Pons (tissue), 1 donor: ENCODE measurements at regions not wholly inside any gene's neighbourhood (a gene's known extent, or its start where the extent isn't known, plus 50 kb on each side); places are given as distances from the start of the nearest gene placed in this dataset.
"Not testable (repeated sequence)": the region's sequence is repeated elsewhere in the genome, so short reads cannot be mapped to it uniquely, and the experiment has no call there.

ENCODE experiments used
- DNase-seq: peaks from one replicate; pipeline ENCODE4 v3.0.0-alpha.2; 2016; ENCODE audit warnings: low spot score

DNA sequence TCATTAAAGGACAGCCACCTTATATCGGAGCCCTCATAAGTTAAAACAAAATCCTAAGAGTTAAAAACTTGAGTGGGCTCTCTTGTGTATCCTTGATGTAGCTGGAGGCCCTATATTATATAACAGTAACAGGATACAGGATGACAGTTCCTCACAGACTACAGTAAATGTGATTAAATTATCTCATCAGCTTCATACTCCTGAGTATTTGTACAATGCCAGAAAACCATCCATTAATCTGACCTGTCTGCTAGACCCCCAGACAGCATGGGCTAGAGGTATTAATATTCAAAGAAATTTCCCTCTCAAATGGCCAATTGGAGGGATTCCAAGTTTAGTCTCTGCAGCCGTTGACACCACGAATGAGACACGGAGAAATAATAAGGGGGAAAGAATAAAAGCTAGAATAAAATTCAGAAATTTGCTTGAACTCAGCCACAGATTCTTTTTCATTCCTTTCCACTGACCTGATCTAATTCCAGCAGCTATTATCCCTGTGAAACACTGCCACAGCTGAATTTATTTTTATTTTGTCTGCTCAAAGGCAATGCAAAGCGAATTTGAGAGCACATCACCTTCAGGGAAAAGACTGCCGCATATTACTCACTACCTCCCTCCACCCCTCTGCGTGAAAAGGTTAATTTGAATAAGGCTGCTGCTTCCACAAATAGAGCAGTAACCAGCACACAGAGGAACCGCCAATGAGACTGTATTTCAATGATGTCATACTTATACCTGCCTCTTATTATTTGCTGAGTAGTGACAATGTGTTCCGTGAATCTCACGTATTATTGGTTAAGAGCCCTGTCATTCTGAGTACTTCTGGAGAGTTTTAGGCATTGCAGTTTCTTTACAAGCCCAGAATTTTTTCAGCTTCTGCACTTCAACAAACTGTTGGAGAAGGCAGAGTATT, 155.9 kb upstream of the KLF12 start:
- DNase-seq, result peak; percentile 91

DNA sequence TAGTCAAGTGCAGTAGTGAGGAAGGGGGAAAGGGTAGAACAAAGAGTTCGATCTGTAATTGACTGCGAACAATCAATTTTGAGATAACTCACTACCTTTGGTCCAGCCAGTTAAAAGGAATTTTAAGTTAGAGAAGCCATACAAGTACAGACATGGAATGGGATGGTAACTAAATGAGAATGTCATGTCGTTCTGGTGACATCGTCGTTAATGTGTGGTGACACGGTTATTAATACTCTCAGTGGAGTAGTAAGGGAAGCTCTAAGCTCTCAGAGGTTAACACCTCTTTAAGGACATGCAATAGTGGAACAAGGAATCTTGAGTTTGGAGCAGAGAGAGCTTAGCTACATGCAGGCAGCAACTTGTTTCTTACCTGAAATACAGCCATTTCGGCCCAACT, 154.9 kb upstream of the KLF12 start:
- DNase-seq, result no peak

DNA sequence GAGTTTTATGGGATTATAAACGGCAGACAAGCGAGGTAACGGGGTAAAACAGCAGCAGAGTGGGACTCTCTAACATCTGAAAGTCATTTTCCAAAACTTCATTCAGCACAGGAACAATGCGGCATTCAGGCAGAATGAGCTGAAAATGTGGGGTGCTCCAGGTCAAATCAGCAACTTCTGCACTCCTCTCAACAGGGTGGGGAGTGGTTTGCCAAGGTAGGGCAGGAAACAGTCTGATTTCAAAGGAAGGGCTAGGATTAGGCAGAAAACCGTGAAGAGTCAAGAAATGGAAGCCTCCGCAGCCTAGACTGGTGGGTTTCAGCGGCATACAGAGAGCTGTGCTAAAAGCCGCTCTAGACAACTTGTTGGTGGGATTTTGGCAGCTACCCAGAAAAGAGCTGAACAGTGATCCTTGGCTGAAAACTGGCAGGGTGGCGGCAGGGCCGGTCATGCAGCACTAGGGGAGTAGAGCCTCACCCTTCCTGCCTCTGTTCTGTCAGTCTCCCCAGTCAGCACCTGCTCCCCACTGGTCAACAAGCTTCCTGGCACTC, 154.2 kb upstream of the KLF12 start:
- DNase-seq, result peak; percentile 53

DNA sequence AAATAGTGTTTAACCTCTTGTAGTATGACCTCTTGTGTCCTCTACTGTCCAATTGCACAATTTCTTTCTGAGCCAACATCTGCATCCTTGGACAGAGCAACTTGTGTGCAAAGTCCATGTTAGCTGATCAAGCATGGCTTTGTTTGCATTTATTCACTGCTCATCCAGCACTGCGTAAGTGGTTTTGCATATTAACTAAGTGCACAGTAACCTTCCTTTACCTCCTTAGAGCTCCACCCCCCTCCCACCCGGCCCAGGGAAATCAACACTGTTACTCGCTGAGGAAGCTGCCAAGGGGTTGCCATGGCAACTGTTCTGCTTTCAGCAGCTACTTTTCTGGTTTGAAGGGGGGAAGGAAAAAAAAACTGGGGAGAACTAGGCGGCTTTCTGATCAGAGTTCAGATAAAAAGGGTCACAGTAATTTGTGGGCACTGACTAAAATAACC, 153.5 kb upstream of the KLF12 start:
- peak; percentile 89 for DNase-seq

DNA sequence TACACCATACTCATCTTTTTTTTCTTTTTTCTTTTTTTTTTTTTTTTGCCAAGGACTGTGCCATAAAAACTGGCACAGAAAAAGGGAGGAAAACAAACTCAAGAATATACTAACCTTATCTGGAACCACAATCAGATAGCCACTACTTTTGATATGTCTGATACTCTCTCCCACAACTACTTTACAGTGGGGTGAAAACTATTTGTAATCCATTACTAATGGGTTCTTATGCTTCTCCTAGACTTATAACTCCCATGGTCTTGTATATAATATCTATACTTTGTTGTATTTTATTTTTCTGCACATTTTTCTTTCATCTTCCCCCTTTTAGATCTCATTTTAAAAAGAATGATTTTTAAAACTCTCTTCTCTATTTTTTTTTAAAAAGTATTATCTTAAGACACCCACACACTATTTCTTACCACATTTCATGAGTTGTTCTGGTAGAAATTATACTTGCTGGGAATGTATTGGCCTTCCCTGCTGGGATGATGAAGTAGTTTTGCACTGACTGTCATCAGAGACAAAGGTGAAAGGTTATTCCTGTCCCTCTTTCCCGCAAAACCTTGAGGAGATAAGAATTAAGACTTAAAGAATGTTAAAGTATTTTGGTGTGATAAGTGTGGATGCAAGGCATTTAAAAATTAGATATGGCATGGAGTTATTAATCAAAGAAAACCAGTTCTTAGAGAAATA, 146.7 kb upstream of the KLF12 start:
- DNase-seq, result no peak

DNA sequence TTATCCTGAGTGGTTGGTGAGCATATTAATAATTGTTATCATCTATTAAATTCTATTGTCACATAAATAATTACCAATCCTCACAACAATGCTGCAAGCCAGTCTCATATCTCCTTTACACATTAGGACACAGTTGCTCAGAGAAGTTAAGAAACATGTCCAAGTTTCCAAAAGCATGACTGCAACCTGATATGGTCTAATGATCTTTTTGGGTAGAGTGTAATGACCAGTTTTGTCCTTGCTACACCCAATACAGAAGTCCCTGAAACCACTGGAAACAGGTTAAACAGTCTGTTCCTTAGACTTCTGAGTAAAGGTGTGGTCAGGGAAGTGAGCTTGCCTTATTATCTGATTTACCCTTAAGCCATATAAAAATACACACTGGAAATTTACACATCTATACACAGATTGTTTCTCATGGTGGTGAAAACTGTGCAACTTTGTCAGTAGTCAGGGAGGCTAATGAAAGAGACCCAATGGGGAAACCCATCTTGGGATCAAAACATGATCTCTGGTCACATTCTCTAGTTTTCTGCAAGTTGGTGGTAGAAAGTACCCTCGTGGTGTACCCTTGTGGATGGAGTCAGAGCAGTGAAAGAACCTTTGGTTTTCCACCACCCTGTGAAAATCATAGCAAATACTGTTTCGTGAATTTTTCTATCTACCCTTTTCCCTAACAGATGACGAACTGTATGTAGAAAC, 146.0 kb upstream of the KLF12 start:
- no peak for DNase-seq

DNA sequence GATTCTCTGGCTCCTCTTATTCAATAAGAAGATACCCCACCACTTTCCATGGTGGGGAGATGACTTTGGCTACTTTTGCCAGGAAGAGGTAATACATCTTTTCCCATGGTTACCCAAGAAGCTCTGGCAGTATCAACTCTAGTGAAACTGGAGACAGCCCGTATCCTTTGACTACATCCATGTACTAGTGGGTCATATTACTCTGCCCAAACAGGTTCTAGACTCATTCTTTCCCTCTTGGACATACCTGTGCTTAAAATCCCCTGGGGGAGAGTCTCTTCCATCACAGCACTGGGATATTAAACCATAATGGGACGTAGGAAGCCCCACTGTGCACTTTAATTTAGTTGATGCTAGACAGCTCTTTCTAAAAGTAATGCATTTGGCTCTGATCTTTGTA, 144.7 kb upstream of the KLF12 start:
- no peak for DNase-seq

DNA sequence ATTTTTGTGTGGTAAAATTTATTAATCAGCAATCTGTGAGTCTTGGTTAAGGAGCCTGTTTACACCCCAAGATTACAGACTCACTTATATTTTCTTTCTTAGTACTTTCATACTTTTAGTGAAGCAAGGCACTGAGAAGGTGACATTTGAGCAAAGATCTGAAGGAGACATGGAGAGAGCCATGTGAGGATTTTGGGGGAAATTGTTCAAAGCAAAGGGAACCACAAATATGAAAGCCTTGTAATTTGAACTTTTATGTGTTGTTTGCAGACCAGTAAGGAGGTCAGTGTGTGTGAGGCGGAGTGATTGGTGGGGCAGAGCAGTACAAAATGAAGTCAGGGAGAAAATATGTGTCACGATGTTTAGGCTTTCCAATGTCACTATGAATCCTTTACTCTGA, 140.7 kb upstream of the KLF12 start:
- DNase-seq, result no peak

DNA sequence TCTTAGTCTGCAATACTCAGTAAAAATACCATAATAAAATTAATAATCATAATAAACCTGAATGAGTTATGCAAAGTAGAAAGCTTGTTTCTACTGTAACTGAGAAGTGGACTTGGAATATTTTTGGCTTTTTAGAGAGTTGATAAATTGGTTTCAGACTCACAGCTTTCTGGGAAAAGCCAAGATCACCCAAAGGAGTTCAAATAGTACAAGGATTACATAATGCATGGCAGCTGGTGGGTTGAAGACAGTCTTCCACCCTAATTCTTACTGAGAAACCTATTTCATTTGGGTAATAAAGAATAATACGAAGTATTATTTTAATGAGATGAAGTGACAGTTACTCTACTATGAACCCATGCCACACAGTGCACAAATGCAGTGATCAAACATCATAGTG, 139.4 kb upstream of the KLF12 start:
- DNase-seq, result no peak

DNA sequence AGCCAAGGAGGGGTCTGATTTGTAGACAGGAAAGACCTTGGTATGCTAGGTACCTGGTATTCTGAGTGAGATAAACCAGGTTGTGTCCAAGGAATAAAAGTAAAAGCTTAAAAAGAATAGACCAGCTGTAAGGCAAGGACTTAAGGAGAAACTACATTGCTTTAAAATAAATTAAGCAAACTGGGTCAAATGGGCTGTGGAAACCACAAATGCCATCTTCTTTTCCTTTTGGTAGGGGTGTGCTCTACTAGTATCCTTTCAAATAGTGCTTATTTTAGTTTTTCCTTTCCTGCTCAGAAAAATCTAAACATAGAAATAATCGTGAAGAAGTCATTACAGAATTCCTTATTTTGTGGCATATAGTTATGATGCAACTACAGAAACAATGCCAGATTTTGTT, 138.6 kb upstream of the KLF12 start:
- DNase-seq, result no peak

DNA sequence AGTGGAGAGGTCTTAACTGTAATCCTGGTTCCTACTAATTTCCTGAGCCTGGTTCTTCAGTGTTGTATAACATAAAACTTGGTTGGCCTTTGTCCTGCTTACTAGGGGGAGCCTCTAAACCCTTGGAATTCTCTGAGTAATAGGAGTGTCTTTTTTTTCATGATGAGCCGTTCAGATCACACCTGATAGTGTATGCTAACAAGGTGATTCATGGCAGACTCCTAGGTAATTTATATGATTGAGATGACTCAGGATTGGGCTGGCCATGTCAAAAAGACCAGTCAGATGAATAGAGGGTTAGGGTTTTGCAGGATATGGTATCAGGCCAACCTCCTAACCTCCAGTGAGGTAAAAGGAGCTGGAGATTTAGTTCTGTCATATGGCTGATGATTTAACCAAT, 135.8 kb upstream of the KLF12 start:
- no peak for DNase-seq

DNA sequence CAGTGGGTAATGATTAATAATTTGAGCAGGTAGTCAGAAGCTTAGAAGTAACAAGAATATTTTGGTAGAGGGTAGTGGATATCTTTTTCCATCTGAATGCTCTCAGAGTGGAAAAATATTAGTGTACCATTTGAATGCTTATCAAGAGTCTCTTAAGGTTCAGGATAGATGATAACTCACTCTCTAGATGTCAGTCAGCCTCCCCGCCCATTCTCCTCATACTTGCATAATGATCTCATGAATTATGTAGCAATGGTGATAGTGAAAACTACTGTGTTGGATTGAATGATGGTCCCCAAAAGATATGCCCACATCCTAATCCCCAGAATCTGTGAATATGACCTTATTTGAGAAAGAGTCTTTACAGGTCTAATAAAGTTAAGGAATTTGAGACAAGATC, 132.7 kb upstream of the KLF12 start:
- no peak for DNase-seq

DNA sequence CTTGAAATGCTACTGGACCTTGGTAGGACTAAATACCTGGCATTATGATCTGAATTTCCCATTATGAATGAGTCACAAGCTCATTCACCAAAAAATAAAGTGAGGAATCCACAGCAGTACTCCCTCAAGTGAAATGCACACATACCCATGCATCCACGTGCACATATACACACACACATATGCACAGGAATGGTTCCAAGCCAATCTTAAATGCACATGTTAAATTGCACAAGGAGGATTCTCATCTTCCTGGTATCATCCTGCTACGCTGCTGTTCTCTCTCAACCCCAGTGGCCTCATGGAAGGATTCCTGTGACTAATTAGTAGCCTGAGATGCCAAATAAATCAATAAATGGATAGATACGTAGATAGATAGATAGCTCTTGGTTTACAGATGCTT, 132.1 kb upstream of the KLF12 start:
- DNase-seq, result no peak

DNA sequence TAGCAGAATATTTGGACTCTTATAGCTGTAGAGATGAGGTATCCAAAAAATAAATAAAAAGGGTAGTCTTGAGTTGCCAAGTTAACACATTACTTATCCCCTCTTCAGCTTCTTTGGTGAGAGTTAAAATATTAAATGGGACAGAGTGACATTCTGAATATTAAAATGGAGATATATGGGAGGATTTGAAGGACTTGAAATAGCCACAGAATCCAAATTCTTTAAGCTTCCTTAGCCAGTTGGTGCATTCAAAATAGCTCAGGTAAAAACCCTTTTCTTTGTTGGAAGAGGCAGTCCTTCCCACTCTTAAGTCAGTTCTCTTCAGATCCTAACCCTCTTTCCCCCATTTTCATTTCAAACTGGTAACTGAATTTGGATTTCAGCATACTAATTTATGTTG, 130.1 kb upstream of the KLF12 start:
- DNase-seq, result no peak

DNA sequence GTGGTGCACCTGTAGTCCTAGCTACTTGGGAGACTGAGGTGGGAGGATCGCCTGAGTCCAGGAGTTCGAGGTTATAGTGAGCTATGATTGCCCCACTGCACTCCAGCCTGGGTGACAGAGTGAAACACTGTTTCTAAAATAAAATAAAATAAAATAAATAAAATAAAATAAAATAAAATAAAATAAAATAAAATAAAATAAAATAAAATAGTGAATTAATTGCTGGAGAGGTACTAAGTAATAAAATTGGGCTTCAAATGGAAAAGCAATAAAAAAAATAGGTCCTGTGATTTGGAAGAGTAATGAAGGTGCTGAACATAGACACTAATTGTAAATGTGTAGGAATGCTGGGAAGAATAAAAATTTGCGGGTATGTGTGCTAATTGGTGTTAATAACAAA, 126.2 kb upstream of the KLF12 start:
- not testable (repeated sequence) for DNase-seq

DNA sequence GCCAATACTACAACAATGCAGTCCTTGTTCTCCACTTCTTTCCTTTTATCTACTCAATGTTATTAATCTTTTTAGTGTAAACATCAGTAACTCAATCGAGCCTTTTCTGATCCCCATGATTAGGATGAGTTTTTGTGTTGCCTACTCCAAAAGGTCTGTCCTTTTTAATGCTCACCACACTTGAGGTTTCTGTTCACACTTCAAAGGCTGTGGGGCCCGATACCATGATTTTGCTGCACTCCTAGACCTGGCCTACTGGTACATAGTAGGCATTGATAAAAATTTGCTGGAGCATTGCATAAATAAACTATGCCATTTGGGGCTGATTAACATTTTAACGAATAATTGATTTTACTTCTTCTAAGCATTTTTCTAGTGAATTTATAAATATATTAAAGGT, 125.4 kb upstream of the KLF12 start:
- DNase-seq, result no peak

DNA sequence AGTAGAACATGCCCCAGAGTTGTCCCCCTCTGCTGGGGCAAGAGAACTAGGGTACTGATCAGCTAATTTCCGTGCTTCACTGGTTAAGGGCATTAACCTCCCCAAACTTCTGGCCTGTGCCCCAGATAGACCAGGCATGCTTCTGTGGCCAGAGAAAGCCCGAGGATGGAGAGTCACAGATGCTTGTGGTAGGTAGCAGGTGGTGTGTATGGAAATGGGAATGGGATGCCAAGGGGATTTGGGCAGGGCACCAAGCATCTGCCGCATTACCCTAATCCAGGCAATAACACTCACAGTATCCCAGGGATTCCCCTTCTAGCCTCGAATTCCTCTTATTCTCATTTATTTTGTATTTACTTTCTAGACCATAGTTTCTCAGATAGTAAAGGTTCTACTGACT, 124.8 kb upstream of the KLF12 start:
- DNase-seq, result no peak

DNA sequence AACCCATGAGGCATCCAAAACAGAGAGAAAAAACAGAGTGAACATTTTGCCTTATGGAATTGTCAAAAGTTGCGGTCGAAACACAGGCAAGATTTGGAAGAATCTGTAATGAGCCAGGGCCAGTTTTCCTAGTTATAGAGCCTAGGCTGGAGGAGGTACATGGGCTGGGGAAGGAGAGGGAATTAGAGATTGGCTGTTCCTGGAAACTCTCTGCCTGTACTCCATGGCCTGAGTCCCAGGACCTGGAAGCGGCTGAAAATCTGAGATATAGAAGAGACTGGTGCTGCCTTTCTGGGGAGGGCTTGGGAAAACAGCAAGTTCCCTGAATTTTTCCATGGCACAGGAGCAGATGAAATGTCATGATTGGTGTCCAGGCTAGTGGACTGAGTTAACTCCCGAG, 122.8 kb upstream of the KLF12 start:
- no peak for DNase-seq

DNA sequence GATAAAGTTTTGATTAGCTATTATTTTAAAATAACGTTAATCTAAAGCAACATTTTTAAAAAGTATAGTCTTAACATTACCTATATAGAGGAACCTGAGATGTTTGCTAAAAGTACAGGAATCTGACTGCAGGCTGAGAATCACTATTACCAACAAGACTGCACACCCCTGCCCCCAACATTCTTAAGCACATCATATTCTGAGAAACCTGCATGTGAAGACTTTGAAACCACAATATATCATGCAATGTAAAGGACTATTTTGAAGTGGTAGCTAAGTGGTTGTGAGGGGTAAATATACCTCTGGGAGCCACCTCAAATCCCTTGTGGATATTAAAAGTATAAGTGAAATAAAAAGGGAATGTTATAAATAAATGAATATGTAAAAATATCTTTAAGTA, 119.0 kb upstream of the KLF12 start:
- no peak for DNase-seq

DNA sequence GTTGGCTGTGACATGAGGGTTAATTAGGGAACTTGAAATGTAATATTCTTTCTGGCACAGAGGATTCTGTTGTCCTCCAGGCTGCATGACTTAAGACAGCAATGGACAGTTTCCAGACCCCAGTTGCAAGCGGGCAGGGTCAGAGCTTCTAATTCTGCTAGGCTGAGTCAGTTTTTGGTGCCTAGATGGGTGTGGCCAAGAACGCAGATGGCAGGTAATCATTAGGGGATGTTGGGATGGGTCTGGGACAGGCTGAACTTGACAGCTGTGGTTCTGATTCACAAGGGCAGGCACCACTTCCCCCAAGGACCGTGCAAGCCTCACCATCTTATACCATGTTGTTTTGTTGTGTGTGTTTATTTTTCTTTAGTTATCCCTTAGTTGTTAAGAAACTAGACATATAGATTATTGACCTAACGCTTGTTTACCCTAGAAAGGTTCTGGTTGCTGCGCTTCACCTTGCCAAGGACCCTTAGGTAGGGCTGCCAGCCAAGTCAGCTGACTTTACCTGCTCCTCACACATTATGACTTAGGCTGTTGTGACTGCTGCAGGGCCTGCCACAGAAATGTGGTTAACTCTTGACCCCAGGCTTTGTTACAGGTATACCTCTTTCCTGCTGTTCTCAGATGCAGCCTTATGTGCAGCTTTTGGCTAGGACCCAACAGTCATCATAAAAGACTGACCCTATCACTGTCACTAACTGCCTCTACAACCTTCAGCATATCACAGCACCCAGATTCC, 117.7 kb upstream of the KLF12 start:
- DNase-seq, result no peak

DNA sequence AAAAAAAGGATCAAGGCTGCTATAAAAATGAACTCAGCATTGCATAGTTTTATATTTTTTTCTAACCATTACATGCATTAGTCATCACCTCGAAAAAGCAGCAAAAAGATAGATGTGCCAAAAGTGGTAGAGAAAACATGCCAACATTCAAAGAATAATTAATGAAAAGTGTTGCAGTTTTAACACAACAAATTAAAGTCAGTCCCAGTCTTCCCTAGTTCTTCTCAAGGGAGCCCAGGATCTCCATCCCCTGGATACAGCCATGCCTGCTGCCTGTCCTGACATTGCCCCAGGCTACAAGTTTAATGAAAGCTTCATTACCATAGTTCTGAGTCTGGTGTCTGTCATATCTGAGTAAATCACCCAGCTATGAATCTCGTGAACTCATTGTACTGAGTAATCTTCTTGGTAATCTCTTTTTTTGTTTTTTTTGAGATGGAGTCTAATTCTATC, 116.6 kb upstream of the KLF12 start:
- no peak for DNase-seq

DNA sequence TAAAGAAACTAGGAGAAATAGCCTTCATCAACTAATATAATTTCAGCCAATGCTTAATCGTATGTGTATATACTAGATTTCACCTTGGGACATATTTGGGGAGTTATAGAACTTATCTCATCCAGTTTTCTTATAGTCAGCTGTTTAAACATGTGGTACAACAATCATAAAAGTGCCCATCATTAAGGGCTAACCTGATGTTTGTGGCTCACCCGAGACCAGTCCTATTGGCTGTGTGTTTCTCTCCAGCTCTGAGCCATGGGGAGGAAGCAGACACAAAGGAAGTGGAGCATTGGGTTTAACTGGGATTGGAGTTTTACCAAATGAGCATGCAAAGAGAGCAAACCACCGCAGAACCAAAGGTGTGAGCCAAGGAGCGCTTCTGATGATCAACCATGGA, 114.3 kb upstream of the KLF12 start:
- DNase-seq, result no peak
